Middle frontal gyrus (tissue), 1 donor: ENCODE measurements at regions not wholly inside any gene's neighbourhood (a gene's known extent, or its start where the extent isn't known, plus 50 kb on each side); places are given as distances from the start of the nearest gene placed in this dataset.
"Not testable (repeated sequence)": the region's sequence is repeated elsewhere in the genome, so short reads cannot be mapped to it uniquely, and the experiment has no call there.

Experiments used
- DNase-seq: peaks from one replicate; pipeline ENCODE4 v3.0.0-alpha.2; 2015; ENCODE audit warnings: low spot score; ENCODE audit errors: extremely low spot score

DNA sequence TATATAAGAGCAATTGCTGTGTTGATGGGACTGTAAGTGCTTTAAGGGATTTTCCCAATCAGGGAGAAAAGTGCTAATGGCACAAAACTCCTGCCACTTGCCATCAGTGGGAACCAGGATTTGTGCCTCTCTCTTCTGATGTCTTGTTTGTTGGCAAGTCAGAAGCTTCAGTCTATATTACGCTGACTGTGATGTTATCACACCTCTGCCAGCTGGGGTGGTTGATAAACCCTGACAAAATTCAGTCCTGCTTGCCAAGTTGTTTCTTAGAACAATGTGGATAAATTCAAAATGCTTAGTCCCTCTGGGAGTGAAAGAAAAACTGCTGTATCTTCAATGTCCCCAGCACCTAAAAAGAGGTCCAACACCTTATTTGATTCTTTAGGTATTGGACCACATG, 161.4 kb upstream of the FBXL7 start:
- DNase-seq, result no peak

GRCh38 chr5:15334551-15335266, 165.3 kb upstream of the FBXL7 start:
- no peak for DNase-seq

- no peak for DNase-seq
Measured at GRCh38 chr5:15333091-15333490, 166.9 kb upstream of the FBXL7 start.

- no peak for DNase-seq
Measured at GRCh38 chr5:15326932-15327331, 173.0 kb upstream of the FBXL7 start.

DNA sequence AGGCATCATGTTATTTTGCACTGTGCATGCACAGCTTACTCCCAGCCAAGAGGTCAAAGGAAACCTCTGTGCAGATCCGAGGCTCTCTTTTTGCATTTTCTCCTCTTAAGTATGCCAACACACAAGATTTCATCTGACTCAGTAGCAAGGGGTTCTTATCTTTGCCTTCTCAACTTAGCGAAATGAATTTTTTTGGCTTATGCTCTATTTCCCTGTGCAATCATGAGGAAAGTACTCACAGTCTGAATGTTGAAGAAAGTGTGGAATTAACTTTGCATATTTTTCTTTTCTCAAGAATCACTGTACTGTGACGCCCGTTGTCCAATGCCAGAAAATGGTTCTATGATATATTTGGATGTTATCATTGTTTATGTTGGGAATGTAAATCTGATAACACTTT, 173.5 kb upstream of the FBXL7 start:
- DNase-seq, result no peak

DNA sequence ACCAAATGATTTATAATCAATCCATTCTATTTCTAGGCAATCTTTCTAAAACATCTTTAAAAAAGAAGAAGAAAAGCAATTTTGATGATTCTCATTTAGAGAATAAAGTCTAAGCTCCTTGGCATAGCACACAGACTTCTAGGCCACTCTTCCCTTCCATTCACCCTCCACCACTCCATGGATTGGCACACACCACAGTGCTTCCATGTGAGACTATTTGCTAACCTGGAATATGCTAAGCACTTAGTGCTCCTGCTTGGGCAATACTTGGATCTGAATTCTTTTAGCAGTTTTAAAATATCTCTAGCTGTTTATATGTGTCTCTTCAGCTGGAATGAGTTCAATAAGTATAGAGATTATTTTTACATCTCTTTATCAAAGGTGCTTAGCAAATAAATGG, 177.6 kb upstream of the FBXL7 start:
- DNase-seq, result no peak

DNA sequence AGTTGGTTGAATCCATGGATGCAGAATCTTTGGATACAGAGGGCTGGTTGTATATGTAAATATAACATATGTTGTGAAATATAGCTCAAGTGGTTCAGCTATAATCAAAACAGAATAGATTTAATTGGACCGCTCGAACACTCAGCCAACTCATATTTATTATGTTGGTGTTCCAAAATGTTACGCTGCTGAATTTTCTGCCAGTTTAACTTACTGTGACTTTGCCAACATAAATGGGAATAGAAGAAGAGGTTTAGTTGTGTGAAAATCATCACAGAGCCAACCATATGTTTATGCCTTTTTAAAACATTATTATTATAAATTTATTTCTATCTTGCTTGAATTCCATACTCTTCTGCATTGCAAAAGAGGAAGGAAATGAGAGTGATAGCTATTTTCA, 178.2 kb upstream of the FBXL7 start:
- DNase-seq, result no peak

DNA sequence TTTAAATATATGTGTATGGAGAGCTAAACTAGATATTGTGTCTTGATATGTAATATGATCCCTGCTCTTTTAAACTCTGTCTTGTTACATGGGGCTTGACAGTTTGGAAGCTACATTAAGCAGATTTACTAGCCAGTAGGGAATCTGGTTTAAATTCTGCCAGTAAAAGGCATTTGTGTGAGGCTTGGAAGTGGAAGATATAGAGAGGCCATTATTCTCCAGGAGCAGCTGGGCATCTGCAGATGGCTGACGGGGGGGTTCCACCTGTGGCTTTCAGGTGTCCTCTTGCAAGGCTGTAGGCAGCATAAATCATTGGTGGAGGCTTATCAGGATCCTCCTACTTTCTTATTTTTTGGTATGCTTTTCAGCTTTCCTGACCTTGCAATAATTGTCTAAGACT, 179.1 kb upstream of the FBXL7 start:
- no peak for DNase-seq

GRCh38 chr5:15304914-15305834, 194.8 kb upstream of the FBXL7 start:
- no peak for DNase-seq

DNA sequence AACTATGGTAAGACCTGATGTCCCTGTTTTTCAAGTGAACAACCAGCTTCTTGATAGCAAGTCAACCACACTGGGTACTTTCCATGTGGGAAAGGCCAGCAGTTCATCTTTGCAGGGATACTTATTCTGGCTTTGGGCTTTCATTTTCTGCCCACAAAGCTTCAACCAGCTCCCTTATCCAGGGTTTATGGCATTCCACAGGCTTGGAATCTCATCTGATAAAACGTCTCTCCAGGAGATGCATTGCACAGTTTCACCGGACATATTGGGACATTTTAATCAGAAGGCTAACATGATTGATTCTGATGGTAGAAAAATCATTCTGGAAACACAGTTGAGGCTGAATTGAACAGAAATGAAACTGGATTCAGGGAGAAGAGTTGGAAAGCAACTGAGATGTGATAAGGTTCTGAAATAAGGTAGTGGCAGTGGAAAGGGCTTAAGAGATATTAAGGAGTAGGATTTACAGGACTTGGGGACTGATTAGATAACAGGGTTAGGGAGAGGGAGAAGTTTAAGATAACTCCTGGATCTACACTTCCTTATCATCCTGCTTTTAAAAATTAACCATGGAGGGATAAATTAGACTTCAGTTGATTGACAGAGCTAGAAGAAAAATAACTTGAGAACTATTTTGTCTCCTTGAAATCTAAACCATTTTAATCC, 195.8 kb upstream of the FBXL7 start:
- no peak for DNase-seq

- DNase-seq, result no peak
Measured at GRCh38 chr5:15300141-15300540, 199.8 kb upstream of the FBXL7 start.

DNA sequence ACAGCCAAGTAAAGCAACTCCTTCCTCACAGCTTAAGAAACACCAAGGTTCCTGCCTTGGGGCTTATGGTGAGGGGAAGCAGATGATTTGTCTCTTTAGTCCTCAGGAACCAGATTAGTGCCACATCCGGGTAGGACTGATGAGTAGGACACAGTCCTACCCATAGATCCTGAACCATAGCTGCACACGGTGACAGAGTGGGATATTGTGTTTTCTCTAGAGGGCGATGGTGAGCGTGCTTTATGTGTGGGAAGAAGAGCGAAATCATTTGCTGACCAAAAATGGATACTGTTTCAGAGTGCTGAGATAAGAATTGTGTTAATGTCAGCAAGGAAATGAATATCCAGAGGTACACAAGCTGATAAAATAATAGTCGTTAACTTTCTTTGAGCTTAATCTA, 209.0 kb upstream of the FBXL7 start:
- no peak for DNase-seq

- DNase-seq, result no peak
Measured at GRCh38 chr5:15286650-15287049, 213.3 kb upstream of the FBXL7 start.

- DNase-seq, result no peak
Measured at GRCh38 chr5:15285901-15286583, 213.9 kb upstream of the FBXL7 start.

GRCh38 chr5:15284706-15285105, 215.3 kb upstream of the FBXL7 start:
- DNase-seq, result no peak

DNA sequence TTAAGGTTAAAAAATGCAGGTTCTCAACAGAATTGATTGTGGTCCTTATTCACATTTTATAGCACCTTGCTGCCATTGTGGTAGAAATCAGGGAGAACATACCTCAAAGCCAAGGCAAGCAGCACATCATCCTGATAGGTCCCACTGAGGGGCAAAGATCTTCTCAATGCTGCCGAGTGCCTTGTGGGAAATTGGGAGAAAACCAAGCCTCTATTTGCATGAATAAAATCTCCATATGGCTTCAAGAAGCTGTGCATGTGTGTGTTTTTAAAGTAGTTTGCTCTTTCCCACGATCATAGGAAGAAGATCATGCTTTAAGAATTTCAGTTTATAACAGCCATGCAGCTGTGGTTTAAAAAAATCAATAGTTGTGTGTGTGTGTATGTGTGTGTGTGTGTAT, 216.9 kb upstream of the FBXL7 start:
- no peak for DNase-seq

GRCh38 chr5:15282611-15283010, 217.4 kb upstream of the FBXL7 start:
- DNase-seq, result no peak

DNA sequence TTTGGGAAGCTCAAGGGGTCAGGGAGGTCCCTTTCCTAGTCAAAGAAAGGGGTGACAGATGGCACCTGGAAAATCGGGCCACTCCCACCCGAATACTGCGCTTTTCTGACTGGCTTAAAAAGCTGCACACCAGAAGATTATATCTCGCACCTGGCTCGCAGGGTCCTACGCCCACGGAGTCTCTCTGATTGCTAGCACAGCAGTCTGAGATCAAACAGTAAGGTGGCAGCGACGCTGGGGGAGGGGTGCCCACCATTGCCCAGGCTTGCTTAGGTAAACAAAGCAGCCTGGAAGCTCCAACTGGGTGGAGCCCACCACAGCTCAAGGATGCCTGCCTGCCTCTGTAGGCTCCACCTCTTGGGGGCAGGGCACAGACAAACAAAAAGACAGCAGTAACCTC, 228.4 kb upstream of the FBXL7 start:
- not testable (repeated sequence) for DNase-seq

DNA sequence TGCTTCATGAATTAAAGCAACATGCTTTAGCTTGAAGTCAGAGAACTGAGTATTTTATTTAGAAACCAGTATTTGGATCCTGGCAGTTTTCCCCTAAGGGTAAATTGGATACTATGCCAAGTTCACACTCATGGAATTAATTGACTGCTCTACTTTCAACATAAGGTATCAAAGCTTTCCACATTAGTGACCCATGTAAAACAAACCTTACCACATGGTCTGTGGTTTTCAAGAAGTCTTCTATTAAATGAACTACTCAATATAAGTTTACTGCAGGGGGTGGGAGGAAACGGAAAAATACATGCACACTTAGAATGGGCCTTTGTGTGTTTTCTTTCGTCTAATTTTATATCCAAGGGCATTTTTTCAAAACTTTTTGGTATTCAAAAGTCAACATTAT, 232.0 kb upstream of the FBXL7 start:
- DNase-seq, result no peak

GRCh38 chr5:15266841-15267240, 233.1 kb upstream of the FBXL7 start:
- DNase-seq, result no peak

DNA sequence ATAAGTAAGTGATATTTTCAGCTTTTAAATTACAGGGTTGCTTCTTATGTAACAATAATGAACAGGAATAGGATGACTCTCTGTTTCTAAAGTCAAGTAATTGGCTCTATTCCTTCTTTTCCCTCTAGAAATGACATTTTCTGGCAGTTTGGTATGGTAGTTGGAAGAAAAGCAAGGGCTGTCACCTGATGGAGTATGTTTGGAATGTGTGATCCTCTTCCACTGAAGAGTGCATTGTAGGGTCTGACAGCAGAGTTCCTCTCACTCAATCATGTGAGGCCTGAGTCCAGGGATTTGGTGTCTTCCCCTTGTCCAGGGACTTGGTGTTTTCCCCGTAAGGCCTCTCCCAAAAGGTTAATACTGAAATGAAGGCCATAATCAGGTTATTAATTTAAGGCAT, 233.8 kb upstream of the FBXL7 start:
- DNase-seq, result no peak

DNA sequence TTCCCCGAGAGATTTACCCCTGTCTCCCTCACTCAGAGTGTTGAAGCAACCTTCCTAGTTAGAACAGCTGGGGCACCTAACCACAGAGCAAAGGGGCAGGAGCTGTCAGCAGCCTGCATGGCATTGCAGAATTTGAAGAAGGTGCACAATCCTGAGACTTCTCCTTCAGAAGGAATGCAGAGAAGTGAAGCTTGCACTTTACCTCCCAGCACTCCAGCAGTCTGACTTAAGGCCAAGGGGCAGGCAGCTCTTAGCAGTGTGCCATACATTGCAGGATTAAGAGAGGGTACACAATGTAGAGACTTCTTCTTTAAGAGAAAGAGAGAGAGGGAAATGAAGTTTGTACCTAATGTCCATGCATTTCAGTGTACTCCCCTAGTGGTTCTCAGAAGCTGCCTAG, 236.0 kb upstream of the FBXL7 start:
- DNase-seq, result no peak
